ENCODE measurements at regions not wholly inside any gene's neighbourhood (a gene's known extent, or its start where the extent isn't known, plus 50 kb on each side); places are given as distances from the start of the nearest gene placed in this dataset.
"Not testable (repeated sequence)": the region's sequence is repeated elsewhere in the genome, so short reads cannot be mapped to it uniquely, and the experiment has no call there.

DNA sequence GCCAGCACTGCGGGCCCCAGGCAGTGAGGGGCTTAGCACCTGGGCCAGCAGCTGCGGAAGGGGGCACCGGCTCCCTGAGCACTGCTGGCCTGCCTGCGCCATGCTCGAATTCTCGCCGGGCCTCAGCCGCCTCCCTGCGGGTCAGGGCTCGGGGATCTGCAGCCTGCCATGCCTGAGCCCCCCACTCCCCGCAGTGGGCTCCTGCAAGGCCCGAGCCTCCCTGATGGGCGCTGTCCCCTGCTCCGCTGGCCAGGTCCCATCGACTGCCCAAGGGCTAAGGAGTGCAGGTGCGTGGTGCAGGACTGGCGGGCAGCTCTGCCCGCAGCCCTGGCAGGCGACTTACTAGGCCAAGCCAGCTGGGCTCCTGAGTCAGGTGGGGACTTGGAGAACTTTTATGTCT is 133.3 kb upstream of the LMNTD1 start:
- H3K4me1 ChIP-seq = no peaks in the 10 kb centered on the region; the same call in 1 of the 2 replicates
- H3K27ac Mint-ChIP-seq (ENCODE audit: unreplicated experiment) = no peak overlapping the region
- POLR2A ChIA-PET = no interaction called here
- no peak for DNase-seq
- intact Hi-C loops (cut with micrococcal nuclease; ENCODE audit: unreplicated experiment) = no loop called here
- no TSS peak for BruUV-seq (replicated peaks)
- H3K36me3 ChIP-seq (ENCODE audit: control insufficient read depth, insufficient read depth, low read length) = no peaks in the 10 kb centered on the region
- no peaks in the 10 kb centered on the region for H3K9me3 ChIP-seq
- no peak overlapping the region for H3K4me3 ChIP-seq (ENCODE audit: low read depth, low read length)
- H3K36me3 Mint-ChIP-seq (ENCODE audit: insufficient read depth, unreplicated experiment) = no peaks in the 10 kb centered on the region
- no peaks in the 10 kb centered on the region for H3K27me3 ChIP-seq (replicated peaks; ENCODE audit: control insufficient read depth, insufficient read depth, low read length)
- no peaks in the 10 kb centered on the region for H3K27me3 Mint-ChIP-seq (ENCODE audit: insufficient read depth, unreplicated experiment)
- peaks cover 9% of the 10 kb centered on the region for H3K9me3 Mint-ChIP-seq (ENCODE audit: unreplicated experiment)
- CTCF ChIA-PET = no interaction called here
- TF ChIP-seq, protein P1, sequence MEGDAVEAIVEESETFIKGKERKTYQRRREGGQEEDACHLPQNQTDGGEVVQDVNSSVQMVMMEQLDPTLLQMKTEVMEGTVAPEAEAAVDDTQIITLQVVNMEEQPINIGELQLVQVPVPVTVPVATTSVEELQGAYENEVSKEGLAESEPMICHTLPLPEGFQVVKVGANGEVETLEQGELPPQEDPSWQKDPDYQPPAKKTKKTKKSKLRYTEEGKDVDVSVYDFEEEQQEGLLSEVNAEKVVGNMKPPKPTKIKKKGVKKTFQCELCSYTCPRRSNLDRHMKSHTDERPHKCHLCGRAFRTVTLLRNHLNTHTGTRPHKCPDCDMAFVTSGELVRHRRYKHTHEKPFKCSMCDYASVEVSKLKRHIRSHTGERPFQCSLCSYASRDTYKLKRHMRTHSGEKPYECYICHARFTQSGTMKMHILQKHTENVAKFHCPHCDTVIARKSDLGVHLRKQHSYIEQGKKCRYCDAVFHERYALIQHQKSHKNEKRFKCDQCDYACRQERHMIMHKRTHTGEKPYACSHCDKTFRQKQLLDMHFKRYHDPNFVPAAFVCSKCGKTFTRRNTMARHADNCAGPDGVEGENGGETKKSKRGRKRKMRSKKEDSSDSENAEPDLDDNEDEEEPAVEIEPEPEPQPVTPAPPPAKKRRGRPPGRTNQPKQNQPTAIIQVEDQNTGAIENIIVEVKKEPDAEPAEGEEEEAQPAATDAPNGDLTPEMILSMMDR (IDR thresholded peaks at IDR 0.05; ENCODE audit: insufficient read depth in 1 of 2, low read depth in 1 of 2, low read length in 1 of 2, severe bottlenecking in 1 of 2, unreplicated experiment in 1 of 2) = no peak
- peaks cover 9% of the 10 kb centered on the region for H3K4me1 Mint-ChIP-seq (ENCODE audit: low read depth, unreplicated experiment)
- no peak overlapping the region for H3K4me3 Mint-ChIP-seq (ENCODE audit: unreplicated experiment)

DNA sequence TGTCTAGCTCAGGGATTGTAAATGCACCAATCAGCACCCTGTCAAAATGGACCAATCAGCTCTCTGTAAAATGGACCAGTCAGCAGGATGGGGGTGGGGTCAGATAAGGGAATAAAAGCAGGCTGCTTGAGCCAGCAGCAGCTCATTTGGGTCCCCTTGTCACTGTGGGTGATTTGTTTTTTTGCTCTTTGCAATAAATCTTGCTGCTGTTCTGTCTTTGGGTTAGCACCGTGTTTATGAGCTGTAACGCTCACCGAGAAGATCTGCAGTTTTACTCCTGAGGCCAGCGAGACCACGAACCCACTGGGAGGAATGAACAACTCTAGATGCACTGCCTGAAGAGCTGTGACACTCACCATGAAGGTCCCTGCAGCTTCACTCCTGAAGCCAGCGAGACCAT is 134.1 kb upstream of the LMNTD1 start:
- Histone ChIP-seq H3K36me3 (ENCODE audit: control insufficient read depth, insufficient read depth, low read length) (no peaks in the 10 kb centered on the region), H3K27me3 (replicated peaks; ENCODE audit: control insufficient read depth, insufficient read depth, low read length) (no peaks in the 10 kb centered on the region), H3K4me1 (peaks cover 5% of the 10 kb centered on the region), H3K9me3 (no peaks in the 10 kb centered on the region; the same call in 1 of the 2 replicates), H3K4me3 (ENCODE audit: low read depth, low read length) (no peak overlapping the region)
- CTCF ChIA-PET = no interaction called here
- TF ChIP-seq, protein P1 (IDR thresholded peaks at IDR 0.05; ENCODE audit: insufficient read depth in 1 of 2, low read depth in 1 of 2, low read length in 1 of 2, severe bottlenecking in 1 of 2, unreplicated experiment in 1 of 2) = no peak
- H3K4me1 Mint-ChIP-seq (ENCODE audit: low read depth, unreplicated experiment) = peaks cover 14% of the 10 kb centered on the region
- peaks cover 9% of the 10 kb centered on the region for H3K9me3 Mint-ChIP-seq (ENCODE audit: unreplicated experiment)
- POLR2A ChIA-PET = no interaction called here
- intact Hi-C loops (cut with micrococcal nuclease; ENCODE audit: unreplicated experiment) = no loop called here
- no TSS peak for BruUV-seq (replicated peaks)
- H3K27me3 Mint-ChIP-seq (ENCODE audit: insufficient read depth, unreplicated experiment) = no peaks in the 10 kb centered on the region
- no peaks in the 10 kb centered on the region for H3K36me3 Mint-ChIP-seq (ENCODE audit: insufficient read depth, unreplicated experiment)
- H3K4me3 Mint-ChIP-seq (ENCODE audit: unreplicated experiment) = no peak overlapping the region
- DNase-seq = no peak
- no peak overlapping the region for H3K27ac Mint-ChIP-seq (ENCODE audit: unreplicated experiment)

DNA sequence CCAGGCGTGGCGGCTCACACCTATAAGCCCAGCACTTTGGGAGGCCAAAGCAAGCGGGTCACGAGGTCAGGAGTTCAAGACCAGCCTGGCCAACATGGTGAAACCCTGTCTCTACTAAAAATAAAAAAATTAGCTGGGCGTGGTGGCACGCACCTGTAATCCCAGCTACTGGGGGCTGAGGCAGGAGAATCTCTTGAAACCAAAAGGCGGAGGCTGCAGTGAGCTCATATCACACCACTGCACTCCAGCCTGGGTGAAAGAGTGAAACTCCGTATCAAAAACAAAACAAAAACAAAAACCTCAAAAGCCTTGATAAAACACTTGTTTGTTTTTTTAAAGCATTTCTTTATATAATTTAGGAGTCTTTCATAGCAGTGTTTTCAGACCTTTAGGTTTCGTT is 135.8 kb upstream of the LMNTD1 start:
- H3K9me3 ChIP-seq; H3K4me3 Mint-ChIP-seq (ENCODE audit: unreplicated experiment); POLR2A ChIA-PET; H3K9me3 Mint-ChIP-seq (ENCODE audit: unreplicated experiment); H3K27me3 Mint-ChIP-seq (ENCODE audit: insufficient read depth, unreplicated experiment); DNase-seq; H3K27me3 ChIP-seq (replicated peaks; ENCODE audit: control insufficient read depth, insufficient read depth, low read length); intact Hi-C loops (cut with micrococcal nuclease; ENCODE audit: unreplicated experiment); BruUV-seq (replicated peaks); H3K36me3 ChIP-seq (ENCODE audit: control insufficient read depth, insufficient read depth, low read length); H3K4me3 ChIP-seq (ENCODE audit: low read depth, low read length); H3K27ac Mint-ChIP-seq (ENCODE audit: unreplicated experiment); CTCF ChIA-PET; H3K36me3 Mint-ChIP-seq (ENCODE audit: insufficient read depth, unreplicated experiment): not testable (repeated sequence)
- peaks cover 15% of the 10 kb centered on the region for H3K4me1 ChIP-seq
- peaks cover 14% of the 10 kb centered on the region for H3K4me1 Mint-ChIP-seq (ENCODE audit: low read depth, unreplicated experiment)

DNA sequence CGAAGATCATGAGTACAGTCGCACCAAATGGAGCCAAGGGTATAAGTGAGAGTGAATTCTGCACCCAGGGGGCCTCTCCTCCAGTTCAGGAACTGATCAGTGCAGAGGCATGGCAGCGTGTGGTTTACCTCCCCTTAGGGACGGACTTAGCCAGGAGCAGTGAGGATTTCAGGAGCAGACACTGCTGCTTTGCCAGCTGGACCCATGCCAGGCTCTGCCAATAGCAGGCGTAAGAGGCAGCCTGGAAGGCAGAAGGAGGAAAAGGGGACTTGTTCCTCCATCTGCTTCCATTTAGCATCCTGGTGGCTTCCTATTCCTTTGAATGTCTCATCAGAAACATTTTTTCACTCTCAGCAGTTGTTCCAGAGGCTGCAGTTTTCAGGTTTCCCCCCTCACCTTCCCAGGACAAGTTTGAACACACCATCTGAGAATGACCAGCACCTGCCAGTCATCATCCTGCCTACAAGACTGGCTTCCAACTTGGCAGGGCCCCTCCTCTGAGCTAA is 137.0 kb upstream of the LMNTD1 start:
- Histone ChIP-seq H3K9me3 (no peaks in the 10 kb centered on the region; the same call in 1 of the 2 replicates), H3K4me3 (ENCODE audit: low read depth, low read length) (no peak overlapping the region), H3K27me3 (replicated peaks; ENCODE audit: control insufficient read depth, insufficient read depth, low read length) (no peaks in the 10 kb centered on the region), H3K4me1 (peaks cover 15% of the 10 kb centered on the region), H3K36me3 (ENCODE audit: control insufficient read depth, insufficient read depth, low read length) (no peaks in the 10 kb centered on the region)
- Mint-ChIP-seq H3K4me3 (ENCODE audit: unreplicated experiment) (no peak overlapping the region), H3K27ac (ENCODE audit: unreplicated experiment) (no peak overlapping the region), H3K27me3 (ENCODE audit: insufficient read depth, unreplicated experiment) (no peaks in the 10 kb centered on the region), H3K36me3 (ENCODE audit: insufficient read depth, unreplicated experiment) (no peaks in the 10 kb centered on the region), H3K9me3 (ENCODE audit: unreplicated experiment) (peaks cover 9% of the 10 kb centered on the region), H3K4me1 (ENCODE audit: low read depth, unreplicated experiment) (peaks cover 14% of the 10 kb centered on the region)
- DNase-seq = no peak
- intact Hi-C loops (cut with micrococcal nuclease; ENCODE audit: unreplicated experiment) = no loop called here
- TF ChIP-seq, protein P1 (IDR thresholded peaks at IDR 0.05; ENCODE audit: insufficient read depth in 1 of 2, low read depth in 1 of 2, low read length in 1 of 2, severe bottlenecking in 1 of 2, unreplicated experiment in 1 of 2) = no peak
- ChIA-PET CTCF (no interaction called here), POLR2A (no interaction called here)
- BruUV-seq (replicated peaks) = no TSS peak
